IMR-90 (cell line): ENCODE measurements at regions not wholly inside any gene's neighbourhood (a gene's known extent, or its start where the extent isn't known, plus 50 kb on each side); places are given as distances from the start of the nearest gene placed in this dataset.

ENCODE experiments used
- CEBPB ChIP-seq: IDR thresholded peaks from 2 replicates; pipeline ENCODE4 v1.6.1; 2012; ENCODE audit warnings: low read depth, low read length, improper control_type of control experiment
- CHD1 ChIP-seq: IDR thresholded peaks from 2 replicates; pipeline ENCODE4 v1.6.1; 2012; ENCODE audit warnings: low read depth, low read length, improper control_type of control experiment
- CTCF ChIP-seq: conservative IDR thresholded peaks from 2 replicates; pipeline ENCODE4 v1.5.1; 2012; ENCODE audit warnings: mild to moderate bottlenecking, low read depth, low read length, improper control_type of control experiment
- ELK1 ChIP-seq: fragments of 150-350 bp; IDR thresholded peaks from 2 replicates; pipeline ENCODE4 v1.6.1; 2016; ENCODE audit warnings: low read depth, mild to moderate bottlenecking, low read length, moderate library complexity, borderline replicate concordance
- MAZ ChIP-seq: IDR thresholded peaks from 2 replicates; pipeline ENCODE4 v1.6.1; 2012; ENCODE audit warnings: low read depth, mild to moderate bottlenecking, low read length, improper control_type of control experiment, moderate library complexity, borderline replicate concordance
- MXI1 ChIP-seq: IDR thresholded peaks from 2 replicates; pipeline ENCODE4 v1.6.1; 2012; ENCODE audit warnings: low read depth, mild to moderate bottlenecking, low read length, moderate library complexity, borderline replicate concordance
- POLR2A ChIP-seq: IDR thresholded peaks from 2 replicates; pipeline ENCODE4 v1.6.1; 2012; ENCODE audit warnings: mild to moderate bottlenecking, low read depth, low read length
- RAD21 ChIP-seq: IDR thresholded peaks from 2 replicates; pipeline ENCODE4 v1.6.1; 2012; ENCODE audit warnings: low read length, improper control_type of control experiment
- RFX5 ChIP-seq: IDR thresholded peaks from 2 replicates; pipeline ENCODE4 v1.8.0; 2012; ENCODE audit warnings: low read depth, mild to moderate bottlenecking, low read length, moderate library complexity
- SMC3 ChIP-seq: fragments of 150-350 bp; IDR thresholded peaks from 2 replicates; pipeline ENCODE4 v1.6.1; 2016; ENCODE audit warnings: low read depth, mild to moderate bottlenecking, antibody characterized with exemption, low read length, moderate library complexity
- USF2 ChIP-seq: fragments of 150-350 bp; IDR thresholded peaks from 2 replicates; pipeline ENCODE4 v1.6.1; 2017; ENCODE audit warnings: mild to moderate bottlenecking, antibody characterized with exemption, low read length, low read depth

GRCh38 chr5:74205767-74206578 lies 434.6 kb downstream of the ENC1 start:
- TF ChIP-seq SMC3 = no peak
- TF ChIP-seq CTCF = no peak
- TF ChIP-seq CEBPB = no peak
- TF ChIP-seq POLR2A = no peak
- no peak for TF ChIP-seq CHD1
- no peak for TF ChIP-seq ELK1
- no peak for TF ChIP-seq USF2
- no peak for TF ChIP-seq RFX5
- TF ChIP-seq MXI1 = no peak
- TF ChIP-seq MAZ = no peak
- TF ChIP-seq RAD21 = no peak
